Effector memory CD8-positive, alpha-beta T cell (primary cell): ENCODE measurements at regions not wholly inside any gene's neighbourhood (a gene's known extent, or its start where the extent isn't known, plus 50 kb on each side); places are given as distances from the start of the nearest gene placed in this dataset.
A peak's percentile ranks its signal among the peaks of the same experiment; 100 is the strongest.

Experiments
- ATAC-seq: fragments of 150-1000 bp; cut with Tn5 transposase; replicated peaks from 2 replicates; pipeline ENCODE4 v1.10.0; 2021; ENCODE audit warnings: mild to moderate bottlenecking, moderate library complexity
- DNase-seq, 3 experiments: peaks; one replicate each; pipeline ENCODE4 v3.0.0; 2021
- H3K27ac Mint-ChIP-seq, 2 donors: one replicate each; pipeline ENCODE4 v1.8.0; 2022; ENCODE audit warnings: mild to moderate bottlenecking in 2 of 2, mixed read lengths in 2 of 2, moderate library complexity in 2 of 2
- H3K27me3 Mint-ChIP-seq, 2 donors: one replicate each; pipeline ENCODE4 v1.8.0; 2022; ENCODE audit warnings: mixed read lengths in 2 of 2
- H3K36me3 Mint-ChIP-seq: one replicate; pipeline ENCODE4 v1.8.0; 2022; ENCODE audit warnings: mild to moderate bottlenecking, moderate library complexity, mixed read lengths; ENCODE audit not compliant: insufficient read depth
- H3K4me1 Mint-ChIP-seq, 2 donors: one replicate each; pipeline ENCODE4 v1.8.0; 2022; ENCODE audit warnings: low read depth in 2 of 2, mixed read lengths in 2 of 2
- H3K4me3 Mint-ChIP-seq, 2 donors: one replicate each; pipeline ENCODE4 v1.8.0; 2022; ENCODE audit warnings: mild to moderate bottlenecking in 2 of 2, mixed read lengths in 2 of 2, moderate library complexity in 2 of 2
- H3K9me3 Mint-ChIP-seq, 2 donors: one replicate each; pipeline ENCODE4 v1.8.0; 2022; ENCODE audit warnings: mixed read lengths in 2 of 2

DNA sequence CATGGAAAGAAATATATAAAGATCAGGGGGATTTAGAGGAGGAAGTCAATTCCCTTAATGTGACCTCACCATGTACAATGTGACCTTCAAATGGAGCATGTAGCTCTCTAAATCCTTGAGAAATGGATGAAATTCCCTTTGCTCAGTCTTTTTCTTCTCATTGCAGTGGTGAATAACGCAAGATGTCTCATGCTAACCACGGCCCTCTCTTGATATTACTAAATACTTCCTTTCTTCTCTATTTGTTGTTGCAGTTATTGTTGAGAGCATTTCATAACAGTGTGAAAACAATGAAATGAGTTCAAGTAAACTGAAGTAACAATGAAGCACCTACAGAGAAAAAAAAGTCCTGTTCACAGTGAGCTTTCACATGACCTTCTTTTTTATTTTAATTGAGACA, 55.6 kb downstream of the ZNF281 start:
- Mint-ChIP-seq H3K4me1 (peaks cover 17 to 28% of the 10 kb centered on the region in 2 donors), H3K4me3 (no peak overlapping the region), H3K36me3 (no peaks in the 10 kb centered on the region), H3K9me3 (no peaks in the 10 kb centered on the region), H3K27ac (no peak overlapping the region), H3K27me3 (no peaks in the 10 kb centered on the region)
- no peak for DNase-seq
- ATAC-seq = no peak

DNA sequence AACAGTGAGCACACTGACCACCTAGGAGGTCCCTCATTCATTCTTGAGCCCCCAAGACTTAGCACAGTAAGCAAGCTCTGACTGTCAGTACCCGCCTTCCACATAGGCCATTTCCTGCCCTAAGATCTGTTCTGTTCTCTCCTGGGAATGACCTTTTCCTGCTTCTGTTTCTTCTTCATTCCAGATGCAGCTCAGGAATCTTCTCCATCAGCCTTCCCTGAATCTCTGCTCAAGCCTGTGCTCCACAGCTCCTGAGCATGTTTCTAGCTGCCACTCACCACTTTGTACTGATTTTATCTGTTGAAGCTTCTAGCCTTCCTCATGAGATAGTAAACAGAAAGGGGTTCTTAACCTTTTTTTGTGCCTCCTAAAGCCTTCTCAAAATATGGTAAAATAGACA, 56.6 kb downstream of the ZNF281 start:
- no peaks in the 10 kb centered on the region for H3K36me3 Mint-ChIP-seq
- peak overlapping the region in 1 of 2 donors; percentile 30 for H3K4me3 Mint-ChIP-seq
- H3K27ac Mint-ChIP-seq = peak overlapping the region; percentile 79 to 80
- no peaks in the 10 kb centered on the region for H3K9me3 Mint-ChIP-seq
- H3K27me3 Mint-ChIP-seq = no peaks in the 10 kb centered on the region
- DNase-seq (no peak), ATAC-seq (no peak)
- peaks cover 17 to 28% of the 10 kb centered on the region in 2 donors for H3K4me1 Mint-ChIP-seq

DNA sequence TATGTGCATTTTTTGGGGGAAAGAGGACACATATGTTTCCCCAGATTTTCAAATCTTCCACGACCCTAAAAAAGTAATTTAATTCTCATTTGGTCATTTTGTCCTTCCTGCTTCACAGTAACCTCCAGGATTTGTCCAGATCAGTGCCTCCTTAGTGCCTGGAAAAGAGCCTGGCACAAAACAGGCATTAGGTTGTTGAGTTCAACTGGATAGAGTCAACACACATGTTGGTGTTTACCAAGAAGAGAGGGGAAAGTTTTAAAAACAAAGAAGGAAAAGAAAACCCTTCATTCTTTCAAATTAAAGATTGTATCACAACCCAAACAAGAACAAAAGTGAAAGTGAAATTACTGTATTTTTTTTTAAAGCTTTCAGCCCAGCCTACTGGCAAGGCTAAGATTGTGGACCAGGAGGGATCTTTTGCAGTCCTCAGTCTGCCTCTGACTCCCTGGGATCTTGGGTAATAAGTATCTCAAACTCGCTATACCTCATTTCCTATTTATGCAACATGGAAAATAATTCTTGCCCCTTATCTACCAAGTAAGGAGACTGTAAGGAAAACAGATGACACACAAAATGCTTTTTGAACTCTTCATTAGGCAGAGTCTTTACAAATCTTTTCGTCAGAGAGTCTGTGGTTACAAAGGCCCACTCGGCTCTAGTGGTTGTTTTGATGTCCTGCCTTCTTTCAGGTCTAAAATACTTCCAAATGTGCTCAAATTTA, 57.8 kb downstream of the ZNF281 start:
- Mint-ChIP-seq H3K27ac (peak overlapping the region; percentile 85 to 93), H3K9me3 (no peaks in the 10 kb centered on the region), H3K27me3 (no peaks in the 10 kb centered on the region), H3K4me1 (peaks cover 17 to 28% of the 10 kb centered on the region in 2 donors), H3K36me3 (no peaks in the 10 kb centered on the region), H3K4me3 (peak overlapping the region; percentile 59 to 70)
- DNase-seq = peak in 1 of 3 experiments; percentile 8
- ATAC-seq = peak; percentile 76

DNA sequence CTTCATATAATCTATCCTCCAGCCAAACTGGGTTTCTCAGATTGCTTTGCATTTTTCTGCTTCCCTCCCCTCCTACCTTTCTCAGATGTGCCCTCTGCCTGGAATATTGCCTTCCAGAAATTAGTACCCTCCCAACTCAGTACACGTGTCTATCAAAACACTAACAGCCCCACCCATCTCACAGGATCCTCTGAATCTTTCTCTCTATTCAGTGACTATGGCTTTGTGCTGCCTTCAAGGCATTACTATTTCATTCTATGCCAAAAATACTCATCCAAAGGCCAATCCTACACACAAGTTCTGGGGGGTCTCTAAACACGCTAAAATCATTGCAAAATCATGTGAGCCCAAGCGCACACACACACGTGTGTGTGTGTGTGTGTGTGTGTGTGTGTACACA, 58.4 kb downstream of the ZNF281 start:
- Mint-ChIP-seq H3K4me3 (peak overlapping the region; percentile 59 to 70), H3K4me1 (peaks cover 17 to 28% of the 10 kb centered on the region in 2 donors), H3K27me3 (no peaks in the 10 kb centered on the region), H3K36me3 (no peaks in the 10 kb centered on the region), H3K9me3 (no peaks in the 10 kb centered on the region), H3K27ac (peak overlapping the region; percentile 85 to 93)
- DNase-seq (no peak), ATAC-seq (no peak)

DNA sequence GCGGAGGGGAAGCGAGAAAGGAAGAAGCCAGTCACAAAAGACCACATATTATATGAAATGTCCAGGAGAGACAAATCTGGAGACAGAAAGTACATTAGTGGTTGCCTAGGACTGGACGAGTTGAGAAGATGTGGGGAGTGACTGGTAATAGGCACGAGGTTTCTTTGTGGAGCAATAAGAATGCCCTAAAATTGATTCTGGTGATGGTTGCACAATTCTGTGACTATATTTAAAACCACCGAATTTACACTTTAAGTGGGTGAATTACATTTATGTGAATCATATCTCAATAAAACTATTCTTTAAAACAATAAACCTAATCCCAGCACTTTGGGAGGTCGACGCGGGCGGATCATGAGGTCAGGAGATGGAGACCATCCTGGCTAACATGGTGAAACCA, 63.1 kb downstream of the ZNF281 start:
- Mint-ChIP-seq H3K4me1 (peaks cover 5 to 7% of the 10 kb centered on the region in 2 donors), H3K4me3 (no peak overlapping the region), H3K27me3 (no peaks in the 10 kb centered on the region), H3K36me3 (no peaks in the 10 kb centered on the region), H3K27ac (no peak overlapping the region), H3K9me3 (no peaks in the 10 kb centered on the region)
- no peak for ATAC-seq
- no peak for DNase-seq

DNA sequence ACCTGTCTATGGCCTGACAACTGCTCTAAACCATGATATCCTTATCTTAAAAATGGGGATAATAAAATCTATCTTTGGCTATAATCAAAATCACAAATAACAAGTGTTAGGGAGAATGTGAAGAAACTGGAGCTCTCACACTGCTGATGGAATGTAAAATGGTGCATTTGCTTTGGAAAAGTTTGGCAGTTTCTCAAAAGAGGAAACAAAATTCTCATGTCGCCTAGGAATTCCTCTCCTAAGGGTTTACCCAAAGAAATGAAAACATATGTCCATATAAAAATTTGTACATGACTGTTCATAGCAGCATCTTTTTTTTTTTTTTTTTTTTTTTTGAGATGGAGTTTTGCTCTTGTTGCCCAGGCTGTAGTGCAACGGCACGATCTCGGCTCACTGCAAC, 64.3 kb downstream of the ZNF281 start:
- no peaks in the 10 kb centered on the region for H3K36me3 Mint-ChIP-seq
- H3K27me3 Mint-ChIP-seq = no peaks in the 10 kb centered on the region
- no peaks in the 10 kb centered on the region for H3K9me3 Mint-ChIP-seq
- DNase-seq (no peak), ATAC-seq (no peak)
- no peaks in the 10 kb centered on the region for H3K4me1 Mint-ChIP-seq
- no peak overlapping the region for H3K4me3 Mint-ChIP-seq
- H3K27ac Mint-ChIP-seq = no peak overlapping the region

DNA sequence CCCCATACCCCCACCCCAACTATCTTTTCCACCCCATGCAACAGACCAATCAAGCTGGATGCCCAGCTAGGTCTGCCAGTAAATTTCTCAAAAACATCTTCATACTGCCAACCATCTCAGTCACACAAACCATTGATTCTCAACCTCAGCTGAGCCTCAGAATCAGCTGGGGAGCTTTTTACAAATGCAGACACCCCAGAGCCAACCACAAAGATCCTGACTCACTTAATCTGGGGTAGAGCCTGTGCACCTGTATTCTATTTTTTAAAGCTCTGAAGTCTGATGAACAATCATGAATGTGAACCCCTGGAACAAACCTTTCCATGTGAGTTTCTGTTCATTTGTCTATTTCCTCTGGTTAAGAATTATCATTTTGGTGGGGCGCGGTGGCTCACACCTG, 66.0 kb downstream of the ZNF281 start:
- H3K4me3 Mint-ChIP-seq = no peak overlapping the region
- no peak overlapping the region for H3K27ac Mint-ChIP-seq
- H3K27me3 Mint-ChIP-seq = no peaks in the 10 kb centered on the region
- DNase-seq (no peak), ATAC-seq (no peak)
- H3K9me3 Mint-ChIP-seq = no peaks in the 10 kb centered on the region
- H3K4me1 Mint-ChIP-seq = no peaks in the 10 kb centered on the region
- H3K36me3 Mint-ChIP-seq = no peaks in the 10 kb centered on the region

DNA sequence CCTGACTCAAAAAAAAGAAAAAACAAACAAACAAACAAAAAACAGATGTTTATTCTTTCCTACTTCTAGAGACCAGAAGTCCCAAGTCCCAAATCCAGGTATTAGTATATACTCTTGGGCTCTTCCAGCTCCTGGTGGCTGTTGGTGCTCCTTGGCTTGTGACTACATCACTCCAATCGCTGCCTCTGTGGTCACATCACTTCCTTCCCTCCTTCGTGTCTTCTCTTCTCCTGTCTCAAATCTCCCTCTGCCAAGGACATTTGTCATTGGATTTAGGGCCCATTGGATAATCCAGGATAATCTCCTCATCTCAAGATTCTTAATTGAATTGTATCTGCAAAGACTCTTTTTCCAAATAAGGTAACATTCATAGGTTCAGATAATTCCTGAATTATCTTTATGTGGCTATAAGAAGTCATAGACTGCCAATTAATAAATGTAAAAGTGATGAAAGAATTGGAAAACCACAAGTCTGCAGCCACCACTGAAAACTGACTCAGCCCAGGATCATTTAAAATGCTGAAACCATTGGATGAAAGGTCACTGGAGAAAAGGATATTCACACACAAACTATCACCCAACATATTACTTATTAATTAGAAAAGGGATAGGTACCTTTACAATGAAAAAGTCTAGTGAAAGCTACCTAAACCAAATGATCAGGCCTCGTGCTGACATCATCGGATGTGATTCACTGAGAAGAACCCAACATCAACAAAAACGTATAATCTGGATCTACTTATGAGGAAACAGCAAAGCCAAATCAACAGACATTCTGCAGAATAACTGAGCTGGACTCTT, 67.1 kb downstream of the ZNF281 start:
- DNase-seq (no peak), ATAC-seq (no peak)
- H3K27ac Mint-ChIP-seq = no peak overlapping the region
- no peak overlapping the region for H3K4me3 Mint-ChIP-seq
- no peaks in the 10 kb centered on the region for H3K27me3 Mint-ChIP-seq
- no peaks in the 10 kb centered on the region for H3K36me3 Mint-ChIP-seq
- H3K4me1 Mint-ChIP-seq = peaks cover under 1 to 2% of the 10 kb centered on the region in 2 donors
- no peaks in the 10 kb centered on the region for H3K9me3 Mint-ChIP-seq

DNA sequence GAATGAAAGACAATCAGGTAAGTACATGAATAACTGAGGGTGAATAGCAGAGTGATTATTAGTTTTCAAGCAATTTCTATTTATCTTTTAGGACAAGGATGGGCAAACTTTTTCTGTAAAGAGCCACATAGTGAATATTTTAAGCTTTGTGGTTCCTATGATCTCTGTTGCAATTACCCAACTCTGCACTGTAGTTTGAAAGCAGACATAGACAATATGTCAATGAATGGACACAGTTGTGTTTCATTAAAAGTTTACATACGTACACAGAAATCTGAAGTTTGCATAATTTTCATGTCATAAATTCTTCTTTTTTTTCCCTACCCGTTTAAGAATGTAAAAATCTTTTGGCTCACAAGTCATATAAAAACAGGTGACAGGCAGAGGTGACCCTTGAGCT, 71.4 kb downstream of the ZNF281 start:
- ATAC-seq (no peak), DNase-seq (no peak)
- Mint-ChIP-seq H3K36me3 (no peaks in the 10 kb centered on the region), H3K4me3 (no peak overlapping the region), H3K27ac (no peak overlapping the region), H3K27me3 (no peaks in the 10 kb centered on the region), H3K4me1 (peaks cover 5 to 6% of the 10 kb centered on the region in 2 donors), H3K9me3 (no peaks in the 10 kb centered on the region)

DNA sequence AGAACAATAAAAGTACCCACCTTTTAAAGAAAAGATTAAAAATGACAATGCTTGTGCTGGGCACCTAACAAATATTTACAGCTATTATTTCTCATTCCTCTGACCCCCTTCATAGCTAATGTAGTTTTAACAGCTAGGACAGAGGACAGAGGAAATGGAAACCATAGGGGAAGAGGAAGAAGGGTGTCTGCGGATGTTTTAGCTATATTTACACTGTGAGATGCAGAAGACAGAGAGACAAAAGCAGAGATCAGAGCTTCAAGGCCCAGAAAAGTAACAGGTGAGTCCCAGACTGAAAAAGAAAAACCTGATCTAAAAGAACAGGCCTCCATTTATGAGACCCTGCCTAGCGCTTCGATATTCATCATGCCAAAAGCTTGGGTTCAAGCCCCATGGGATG, 72.0 kb downstream of the ZNF281 start:
- Mint-ChIP-seq H3K4me3 (no peak overlapping the region), H3K4me1 (peaks cover 5 to 6% of the 10 kb centered on the region in 2 donors), H3K27ac (peak overlapping the region in 1 of 2 donors; percentile 22), H3K36me3 (no peaks in the 10 kb centered on the region), H3K27me3 (no peaks in the 10 kb centered on the region), H3K9me3 (no peaks in the 10 kb centered on the region)
- no peak for DNase-seq
- ATAC-seq = no peak

DNA sequence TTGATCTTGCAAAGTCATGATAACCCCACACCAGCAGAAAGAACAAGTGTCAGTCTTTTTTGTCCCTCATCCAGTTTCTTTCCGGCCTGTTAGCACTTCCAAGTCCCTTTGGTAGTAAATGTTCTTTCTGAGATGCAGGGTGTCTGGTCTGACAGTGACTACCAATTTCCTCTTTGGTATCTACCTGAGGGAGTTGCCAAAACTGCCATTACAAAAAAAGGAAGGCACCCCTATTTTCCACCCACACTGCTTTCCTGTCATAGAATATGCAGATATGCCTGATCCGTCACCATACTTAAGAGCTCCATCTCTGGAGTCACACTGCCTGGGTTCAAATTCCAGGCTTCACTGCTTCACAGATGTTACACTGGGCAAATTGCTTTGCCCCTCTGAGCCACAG, 72.4 kb downstream of the ZNF281 start:
- peak overlapping the region in 1 of 2 donors; percentile 22 for H3K27ac Mint-ChIP-seq
- H3K27me3 Mint-ChIP-seq = no peaks in the 10 kb centered on the region
- no peak for DNase-seq
- H3K36me3 Mint-ChIP-seq = no peaks in the 10 kb centered on the region
- peaks cover 5 to 6% of the 10 kb centered on the region in 2 donors for H3K4me1 Mint-ChIP-seq
- no peak for ATAC-seq
- H3K4me3 Mint-ChIP-seq = no peak overlapping the region
- no peaks in the 10 kb centered on the region for H3K9me3 Mint-ChIP-seq

DNA sequence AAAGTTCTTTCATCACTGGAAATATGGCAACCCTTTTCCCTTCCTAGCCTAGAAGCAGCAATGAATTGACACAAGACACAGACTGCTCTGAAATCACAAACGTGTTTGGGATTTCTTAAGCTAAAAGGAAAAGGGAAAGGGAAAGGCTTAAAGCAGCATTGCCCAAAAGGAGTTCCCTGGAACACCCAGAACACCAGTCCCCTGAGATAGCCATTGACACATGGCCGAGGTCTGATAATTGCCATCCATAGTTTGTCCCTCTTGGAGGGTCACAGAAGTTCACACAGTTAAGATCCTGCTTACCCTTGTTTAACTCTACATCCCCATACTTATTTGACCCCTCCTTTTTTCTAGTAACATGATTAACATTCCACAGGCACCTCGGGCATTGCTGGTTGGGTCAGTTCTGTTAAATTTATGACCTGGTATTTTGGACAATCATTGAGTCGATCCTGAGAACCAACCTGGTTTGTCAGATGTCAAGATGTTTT, 72.9 kb downstream of the ZNF281 start:
- Mint-ChIP-seq H3K4me3 (no peak overlapping the region), H3K9me3 (no peaks in the 10 kb centered on the region), H3K27ac (no peak overlapping the region)

DNA sequence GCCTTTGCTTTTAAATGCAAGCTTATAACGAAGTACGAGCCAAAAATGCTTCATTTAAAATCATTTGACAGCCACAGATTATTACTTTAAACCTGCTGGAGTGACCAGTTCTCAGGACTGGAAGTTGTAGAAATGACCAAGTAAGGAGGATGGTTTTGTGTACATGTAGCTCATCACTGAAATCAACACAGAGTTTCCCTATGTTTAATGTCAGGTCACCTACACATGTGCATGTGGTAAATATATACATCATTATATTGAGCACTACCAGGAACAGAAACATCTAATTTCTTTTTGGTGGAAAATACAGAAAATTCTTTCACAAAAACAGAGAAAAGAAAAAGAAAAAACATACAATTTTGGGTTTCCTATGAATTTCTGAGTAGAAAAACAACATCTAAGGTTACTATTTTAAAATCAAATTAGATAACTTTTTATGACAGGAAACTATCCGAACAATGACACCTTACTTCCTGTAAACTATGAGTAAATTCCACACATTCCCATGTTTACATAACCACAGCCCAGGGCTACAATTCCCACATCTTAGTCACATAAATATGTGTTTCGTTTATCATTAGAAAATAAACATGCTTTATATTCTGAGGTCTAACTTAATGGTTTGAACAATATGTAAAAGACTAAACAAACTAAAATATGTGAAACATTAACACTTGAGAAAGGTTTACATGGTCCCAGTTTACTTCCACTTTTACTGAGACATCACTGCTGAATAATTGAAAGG, 73.6 kb downstream of the ZNF281 start:
- H3K4me3 Mint-ChIP-seq = no peak overlapping the region
- DNase-seq = no peak
- H3K36me3 Mint-ChIP-seq = no peaks in the 10 kb centered on the region
- H3K27ac Mint-ChIP-seq = no peak overlapping the region
- H3K9me3 Mint-ChIP-seq = no peaks in the 10 kb centered on the region
- H3K4me1 Mint-ChIP-seq = peaks cover 5 to 6% of the 10 kb centered on the region in 2 donors
- ATAC-seq = no peak
- H3K27me3 Mint-ChIP-seq = no peaks in the 10 kb centered on the region

More for the DNA sequence above, 72.9 kb downstream of the ZNF281 start:
- H3K27me3 Mint-ChIP-seq = no peaks in the 10 kb centered on the region
- peaks cover 5 to 6% of the 10 kb centered on the region in 2 donors for H3K4me1 Mint-ChIP-seq
- DNase-seq (no peak), ATAC-seq (no peak)
- no peaks in the 10 kb centered on the region for H3K36me3 Mint-ChIP-seq
